HepG2 (cell line): ENCODE measurements at regions not wholly inside any gene's neighbourhood (a gene's known extent, or its start where the extent isn't known, plus 50 kb on each side); places are given as distances from the start of the nearest gene placed in this dataset.

Experiments used
- ATAC-seq: fragments of 200-7000 bp; cut with Tn5 transposase; 3 replicates; pipeline ENCODE4 v1.9.1; 2020; ENCODE audit warnings: mild to moderate bottlenecking, moderate library complexity
- BruUV-seq: library from RNA; stranded (reverse); fragments of 400-500 nt; replicated peaks from 2 replicates; lab custom pipeline; 2021; lab: Mats Ljungman, UMichigan
- CTCF ChIA-PET: fragments of 300-600 bp; formaldehyde crosslinking; extraction: SDS; loops from one replicate; lab custom pipeline; 2021; ENCODE audit warnings: low total read pairs, inconsistent platforms, low intra/inter-chr PET ratio; lab: Yijun Ruan, JAX
- POLR2A ChIA-PET: fragments of 350-600 bp; sonication (Branson Sonifier 250); formaldehyde crosslinking; loops from one replicate; lab custom pipeline; 2020; ENCODE audit warnings: antibody characterized with exemption, inconsistent platforms; lab: Yijun Ruan, JAX
- DNase-seq: peaks from one replicate; pipeline ENCODE4 v3.0.0-alpha.2; 2015; ENCODE audit warnings: low spot score
- FAIRE-seq: peaks from 3 replicates; lab custom pipeline; 2011; peaks lifted over from hg19 to GRCh38; lab: Jason Lieb, UNC
- H2AFZ ChIP-seq: one replicate; pipeline ENCODE4 v1.6.1; 2011; ENCODE audit warnings: low read length, inconsistent platforms
- H3K27ac ChIP-seq: fragments of 300-600 bp; 3 replicates; pipeline ENCODE4 v1.8.0; 2011; ENCODE audit warnings: mixed run types, mild to moderate bottlenecking, mixed read lengths, low read length, inconsistent platforms; ENCODE audit not compliant: insufficient read depth; ENCODE audit errors: extremely low read length
- H3K27me3 ChIP-seq, 2 experiments: fragments of 200-600 bp in 1 of 2; 2 replicates in 1 of 2; 3 replicates in 1 of 2; pipeline versions ENCODE4 v1.6.0 to v1.8.0; 2011; ENCODE audit warnings: low read length in 2 of 2, mild to moderate bottlenecking in 2 of 2, moderate library complexity in 2 of 2, inconsistent platforms in 1 of 2; ENCODE audit not compliant: insufficient read depth in 2 of 2, control insufficient read depth in 1 of 2
- H3K36me3 ChIP-seq, 2 experiments: fragments of 200-600 bp in 1 of 2; replicated peaks in 1 of 2; 2 replicates in 1 of 2; 3 replicates in 1 of 2; pipeline versions ENCODE4 v1.5.1 to v1.8.0; 2011; ENCODE audit warnings: low read length in 2 of 2, inconsistent platforms in 1 of 2; ENCODE audit not compliant: insufficient read depth in 2 of 2, control insufficient read depth in 1 of 2
- H3K4me1 ChIP-seq: 2 replicates; pipeline ENCODE4 v1.5.1; 2012; ENCODE audit warnings: low read length, inconsistent platforms; ENCODE audit not compliant: insufficient read depth
- H3K4me2 ChIP-seq: 2 replicates; pipeline ENCODE4 v1.6.0; 2011; ENCODE audit warnings: low read depth, low read length, inconsistent platforms
- H3K4me3 ChIP-seq, 3 experiments: fragments of 200-600 bp in 1 of 3; sonication (generic), shearing (Covaris generic) in 1 of 3; replicated peaks in 1 of 3; 2 replicates each; pipeline ENCODE4 v1.5.1; 2011 to 2016; ENCODE audit warnings: low read length in 3 of 3, inconsistent platforms in 2 of 3, low read depth in 2 of 3, mild to moderate bottlenecking in 2 of 3, control low read depth in 1 of 3, mixed read lengths in 1 of 3; ENCODE audit not compliant: insufficient read depth in 1 of 3
- H3K79me2 ChIP-seq: one replicate; pipeline ENCODE4 v1.6.1; 2011; ENCODE audit warnings: low read length, inconsistent platforms; ENCODE audit not compliant: insufficient read depth
- H3K9ac ChIP-seq: 2 replicates; pipeline ENCODE4 v1.6.0; 2011; ENCODE audit warnings: mild to moderate bottlenecking, low read depth, low read length, inconsistent platforms; ENCODE audit not compliant: insufficient read depth
- H3K9me3 ChIP-seq: 2 replicates; pipeline ENCODE4 v1.5.1; 2012; ENCODE audit warnings: mild to moderate bottlenecking, low read length
- H4K20me1 ChIP-seq: 2 replicates; pipeline ENCODE4 v1.6.0; 2011; ENCODE audit warnings: inconsistent platforms, mild to moderate bottlenecking, low read length, moderate library complexity; ENCODE audit not compliant: insufficient read depth
- FOXK1 ChIP-seq: sonication (generic); formaldehyde crosslinking; IDR thresholded peaks from 2 replicates; pipeline ENCODE4 v1.4.0; 2020; ENCODE audit warnings: low read depth, missing genetic modification reagents, borderline replicate concordance
- GTF3A ChIP-seq: sonication (generic); formaldehyde crosslinking; conservative IDR thresholded peaks from 2 replicates; pipeline ENCODE4 v1.4.0; 2020; ENCODE audit warnings: mild to moderate bottlenecking, missing genetic modification reagents
- KLF16 ChIP-seq, 2 experiments: sonication (generic) in 1 of 2; formaldehyde crosslinking in 1 of 2; IDR thresholded peaks; 2 replicates each; pipeline versions ENCODE4 v1.6.1 to v1.8.0; 2016 to 2023; ENCODE audit warnings: missing genetic modification reagents in 2 of 2, missing compliant biosample characterization in 1 of 2
- NCOR1 ChIP-seq: fragments of 200-600 bp; sonication (generic); IDR thresholded peaks from 2 replicates; pipeline ENCODE4 v1.7.0; 2017; ENCODE audit warnings: antibody characterized with exemption, low read length, borderline replicate concordance
- SALL2 ChIP-seq: sonication (generic); formaldehyde crosslinking; IDR thresholded peaks from 2 replicates; pipeline ENCODE4 v1.8.1; 2023; ENCODE audit warnings: mild to moderate bottlenecking, missing genetic modification reagents, inconsistent platforms
- SNRNP70 ChIP-seq: fragments of 200-400 bp; formaldehyde crosslinking; IDR thresholded peaks from 2 replicates; pipeline ENCODE4 v1.6.1; 2017; ENCODE audit warnings: mild to moderate bottlenecking, low read depth, low read length, moderate library complexity
- ZKSCAN1 ChIP-seq: fragments of 150-350 bp; IDR thresholded peaks from 2 replicates; pipeline ENCODE4 v1.6.1; 2014; ENCODE audit warnings: low read length
- ZNF510 ChIP-seq: sonication (generic); formaldehyde crosslinking; IDR thresholded peaks from 2 replicates; pipeline ENCODE4 v1.4.0; 2020; ENCODE audit warnings: low read depth, mild to moderate bottlenecking, missing genetic modification reagents
- ZNF644 ChIP-seq: IDR thresholded peaks from 2 replicates; pipeline ENCODE4 v1.6.1; 2016; ENCODE audit warnings: low read depth
- ZNF713 ChIP-seq: sonication (generic); formaldehyde crosslinking; IDR thresholded peaks from 2 replicates; pipeline ENCODE4 v1.4.0; 2020; ENCODE audit warnings: mild to moderate bottlenecking, missing genetic modification reagents
- ZSCAN12 ChIP-seq: sonication (generic); formaldehyde crosslinking; IDR thresholded peaks from 2 replicates; pipeline ENCODE4 v1.9.0; 2021; ENCODE audit warnings: mild to moderate bottlenecking, missing genetic modification reagents
- WGBS: methylation state at CpG from one replicate; pipeline ENCODE4 v1.1.6; 2017; ENCODE audit warnings: low lambda C conversion rate; 5-methylcytosine and 5-hydroxymethylcytosine counted together
- in situ Hi-C: cut with HindIII; loops from 2 replicates; pipeline ENCODE4 v1.10.0; 2017; ENCODE audit warnings: low pct_unique_long_range_greater_than_20kb; ENCODE audit not compliant: extremely low pct_ligation_motif_present
- intact Hi-C: fragments of 100-400 bp; cut with micrococcal nuclease; formaldehyde crosslinking; loops from one replicate; pipeline ENCODE4 v1.10.0; 2022; ENCODE audit not compliant: unreplicated experiment
- TF ChIP-seq, protein P1 (sequence below): sonication (generic); formaldehyde crosslinking; IDR thresholded peaks from 2 replicates; pipeline ENCODE4 v1.4.0; 2020; ENCODE audit warnings: missing genetic modification reagents, borderline replicate concordance

DNA sequence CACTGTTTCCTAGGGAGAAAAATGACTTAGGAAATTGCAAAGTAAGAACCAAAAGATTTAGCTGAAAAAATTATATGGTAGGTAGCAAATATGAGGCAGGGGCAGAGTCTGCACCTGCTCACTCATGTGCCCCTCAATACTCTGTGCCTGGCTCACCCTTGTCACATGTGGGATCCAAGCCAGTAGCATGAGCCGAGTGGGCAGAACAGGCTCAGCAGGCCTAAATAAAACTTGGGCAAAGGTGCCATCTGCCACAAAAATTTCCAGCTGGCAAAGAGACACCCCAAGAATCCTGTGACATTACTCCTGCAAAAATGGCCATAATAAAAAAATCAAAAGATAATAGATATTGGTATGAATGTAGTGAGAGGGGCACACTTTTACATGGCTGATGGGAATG, 1321.2 kb downstream of the NCAM2 start:
- Histone ChIP-seq H3K4me1 (no peaks in the 10 kb centered on the region), H3K36me3 (no peaks in the 10 kb centered on the region), H3K9me3 (peaks cover 84% of the 10 kb centered on the region), H3K4me2 (no peak overlapping the region), H3K4me3 (no peak overlapping the region), H3K27ac (no peak overlapping the region), H3K9ac (no peak overlapping the region), H3K27me3 (no peaks in the 10 kb centered on the region), H2AFZ (no peak overlapping the region), H3K79me2 (no peaks in the 10 kb centered on the region), H4K20me1 (no peaks in the 10 kb centered on the region)
- DNase-seq (no peak), ATAC-seq (no peak), FAIRE-seq (no peak)
- BruUV-seq = no TSS peak
- in situ Hi-C loops (no loop called here), intact Hi-C loops (no loop called here)
- TF ChIP-seq SALL2 (no peak), NCOR1 (no peak), ZNF713 (CRISPR knock-in tag) (no peak), ZKSCAN1 (no peak), GTF3A (CRISPR knock-in tag) (no peak), ZNF510 (CRISPR knock-in tag) (no peak), FOXK1 (CRISPR knock-in tag) (no peak), ZNF644 (CRISPR knock-in tag) (no peak), ZSCAN12 (CRISPR knock-in tag) (no peak), KLF16 (CRISPR knock-in tag; IDR thresholded peaks at IDR 0.05) (no peak), SNRNP70 (no peak)
- TF ChIP-seq, protein P1, sequence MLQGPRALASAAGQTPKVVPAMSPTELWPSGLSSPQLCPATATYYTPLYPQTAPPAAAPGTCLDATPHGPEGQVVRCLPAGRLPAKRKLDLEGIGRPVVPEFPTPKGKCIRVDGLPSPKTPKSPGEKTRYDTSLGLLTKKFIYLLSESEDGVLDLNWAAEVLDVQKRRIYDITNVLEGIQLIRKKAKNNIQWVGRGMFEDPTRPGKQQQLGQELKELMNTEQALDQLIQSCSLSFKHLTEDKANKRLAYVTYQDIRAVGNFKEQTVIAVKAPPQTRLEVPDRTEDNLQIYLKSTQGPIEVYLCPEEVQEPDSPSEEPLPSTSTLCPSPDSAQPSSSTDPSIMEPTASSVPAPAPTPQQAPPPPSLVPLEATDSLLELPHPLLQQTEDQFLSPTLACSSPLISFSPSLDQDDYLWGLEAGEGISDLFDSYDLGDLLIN (CRISPR knock-in tag) = no peak
- ChIA-PET CTCF (no interaction called here), POLR2A (no interaction called here)
- 8% methylated on average over 1 of the region's 1 CpG for WGBS
